ENCODE measurements at regions not wholly inside any gene's neighbourhood (a gene's known extent, or its start where the extent isn't known, plus 50 kb on each side); places are given as distances from the start of the nearest gene placed in this dataset.

GRCh38 chr18:41140506-41140905 lies 814.5 kb upstream of the PIK3C3 start:
- ATAC-seq (no peak), DNase-seq (no peak)
- no peak for TF ChIP-seq CTCF (IDR thresholded peaks at IDR 0.05)
- Histone ChIP-seq H3K4me1 (no peaks in the 10 kb centered on the region), H3K27ac (no peak overlapping the region), H3K27me3 (ENCODE audit: low read depth) (no peaks in the 10 kb centered on the region), H3K4me3 (no peak overlapping the region), H3K36me3 (no peaks in the 10 kb centered on the region), H3K9me3 (no peaks in the 10 kb centered on the region)
- intact Hi-C loops (cut with DNase I), result no loop called here

DNA sequence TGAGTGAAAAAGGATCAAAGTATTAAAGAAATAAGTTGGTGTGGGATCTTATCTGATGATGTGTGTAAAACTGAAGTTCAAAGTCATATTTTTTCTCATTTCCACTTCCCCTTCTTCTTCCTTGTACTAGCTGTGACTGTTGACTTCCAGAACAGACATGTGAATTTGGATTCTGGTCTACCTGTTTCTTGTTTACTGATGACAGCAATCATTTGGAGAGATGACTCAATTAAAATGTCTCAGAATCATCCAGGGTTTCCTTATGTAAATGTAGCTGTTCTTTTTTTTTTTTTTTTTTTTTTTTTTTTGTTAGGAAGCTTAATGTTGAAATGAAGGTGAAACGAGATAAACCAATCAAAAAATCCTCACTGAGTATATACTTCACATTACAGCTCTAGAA lies 819.9 kb upstream of the PIK3C3 start:
- no peak overlapping the region for H3K4me3 ChIP-seq
- TF ChIP-seq CTCF (IDR thresholded peaks at IDR 0.05), result no peak
- H3K36me3 ChIP-seq, result no peaks in the 10 kb centered on the region
- H3K27ac ChIP-seq, result no peak overlapping the region
- intact Hi-C loops (cut with DNase I), result no loop called here
- no peaks in the 10 kb centered on the region for H3K4me1 ChIP-seq
- no peaks in the 10 kb centered on the region for H3K9me3 ChIP-seq
- H3K27me3 ChIP-seq (ENCODE audit: low read depth), result no peaks in the 10 kb centered on the region
- DNase-seq, result no peak
- no peak for ATAC-seq

- no peaks in the 10 kb centered on the region for H3K9me3 ChIP-seq
- H3K27me3 ChIP-seq (ENCODE audit: low read depth), result no peaks in the 10 kb centered on the region
- no peaks in the 10 kb centered on the region for H3K36me3 ChIP-seq
- no peaks in the 10 kb centered on the region for H3K4me1 ChIP-seq
- DNase-seq, result no peak
- intact Hi-C loops (cut with DNase I), result no loop called here
- H3K27ac ChIP-seq, result no peak overlapping the region
- ATAC-seq, result no peak
- TF ChIP-seq CTCF (IDR thresholded peaks at IDR 0.05), result no peak
- no peak overlapping the region for H3K4me3 ChIP-seq
These were observed 820.6 kb upstream of the PIK3C3 start for GRCh38 chr18:41134426-41134825.

DNA sequence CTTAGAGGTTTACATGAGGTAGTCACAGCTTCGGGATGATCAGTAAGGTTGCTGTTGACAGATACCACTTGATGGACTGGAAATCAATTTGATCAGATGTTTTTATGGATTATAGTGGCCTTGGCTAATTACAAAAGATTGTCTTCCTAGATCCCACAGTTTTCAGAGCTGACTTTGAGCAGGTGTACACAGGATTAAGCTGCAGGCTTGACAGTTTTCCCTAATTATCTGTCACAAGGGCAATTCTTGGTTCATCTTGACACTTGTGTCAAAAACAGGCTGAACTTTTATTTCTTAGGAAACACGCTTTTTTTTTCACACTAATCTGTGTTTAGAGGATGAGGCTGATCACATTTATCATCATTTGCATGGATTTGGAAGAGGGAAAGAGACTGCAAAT lies 824.0 kb upstream of the PIK3C3 start:
- no peak for ATAC-seq
- no peak for TF ChIP-seq CTCF (IDR thresholded peaks at IDR 0.05)
- Histone ChIP-seq H3K4me3 (no peak overlapping the region), H3K9me3 (no peaks in the 10 kb centered on the region), H3K4me1 (no peaks in the 10 kb centered on the region), H3K36me3 (no peaks in the 10 kb centered on the region), H3K27me3 (ENCODE audit: low read depth) (no peaks in the 10 kb centered on the region), H3K27ac (no peak overlapping the region)
- DNase-seq, result no peak
- intact Hi-C loops (cut with DNase I), result no loop called here

DNA sequence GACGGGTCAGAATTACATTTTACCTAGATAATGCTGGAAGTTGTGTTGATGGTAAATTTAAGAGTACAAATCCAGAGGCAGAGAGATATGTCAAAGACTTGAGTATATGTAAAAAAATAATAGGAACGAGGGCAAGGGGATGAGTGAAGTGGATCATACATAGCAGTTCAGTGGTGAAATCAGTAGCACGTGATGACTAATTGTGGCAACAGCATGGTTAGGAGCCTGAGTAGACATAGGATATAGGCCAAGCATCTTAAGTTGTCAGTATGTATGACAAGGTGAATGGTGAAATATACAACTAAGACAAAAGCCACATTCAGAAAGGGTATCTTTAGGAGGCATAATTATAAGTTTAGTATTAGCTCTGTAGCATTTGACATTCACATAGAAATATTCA lies 826.5 kb upstream of the PIK3C3 start:
- TF ChIP-seq CTCF (IDR thresholded peaks at IDR 0.05), result no peak
- H3K9me3 ChIP-seq, result no peaks in the 10 kb centered on the region
- H3K27ac ChIP-seq, result no peak overlapping the region

DNA sequence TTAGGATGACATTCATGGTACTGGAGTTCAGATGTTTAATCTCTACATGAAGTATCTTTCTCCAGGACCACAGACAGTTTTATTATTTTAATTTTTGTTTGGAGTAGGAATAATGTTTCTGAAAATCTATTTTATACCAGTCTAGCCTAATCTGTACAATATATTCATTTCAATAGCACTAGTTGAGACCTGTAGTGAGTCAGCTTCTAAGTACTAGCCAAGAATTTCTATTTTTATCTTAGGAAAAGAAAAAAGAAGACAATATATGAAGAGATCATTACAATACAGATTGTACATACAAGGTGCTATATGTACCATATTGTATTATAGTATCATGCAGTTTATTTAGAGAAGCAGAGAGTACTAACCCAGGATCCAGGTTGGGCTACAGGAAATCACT lies 826.9 kb upstream of the PIK3C3 start:
- intact Hi-C loops (cut with DNase I), result no loop called here
- Histone ChIP-seq H3K4me3 (no peak overlapping the region), H3K36me3 (no peaks in the 10 kb centered on the region), H3K4me1 (no peaks in the 10 kb centered on the region), H3K27ac (no peak overlapping the region), H3K27me3 (ENCODE audit: low read depth) (no peaks in the 10 kb centered on the region), H3K9me3 (no peaks in the 10 kb centered on the region)
- ATAC-seq, result no peak
- no peak for DNase-seq
- no peak for TF ChIP-seq CTCF (IDR thresholded peaks at IDR 0.05)

More for the DNA sequence above, 826.5 kb upstream of the PIK3C3 start:
- no peaks in the 10 kb centered on the region for H3K36me3 ChIP-seq
- ATAC-seq, result no peak
- DNase-seq, result no peak
- no peak overlapping the region for H3K4me3 ChIP-seq
- H3K4me1 ChIP-seq, result no peaks in the 10 kb centered on the region
- no peaks in the 10 kb centered on the region for H3K27me3 ChIP-seq (ENCODE audit: low read depth)
- intact Hi-C loops (cut with DNase I), result no loop called here
